Stimulated activated naive B cell treated with anti-CD40 and anti-IgM and Interleukin-4, amounts not matched to agents 10 μg/mL and 1 μg/mL and 100 μg/mL, for 72 hours (primary cell): ENCODE measurements at regions not wholly inside any gene's neighbourhood (a gene's known extent, or its start where the extent isn't known, plus 50 kb on each side); places are given as distances from the start of the nearest gene placed in this dataset.

ENCODE experiments used
- ATAC-seq, 2 donors: fragments of 150-1000 bp; cut with Tn5 transposase; replicated peaks; 2 replicates each; pipeline ENCODE4 v1.10.0; 2021; ENCODE audit warnings: moderate library complexity in 1 of 2
- DNase-seq: peaks from one replicate; pipeline ENCODE4 v3.0.0; 2021
- H3K27ac Mint-ChIP-seq: one replicate; pipeline ENCODE4 v1.8.0; 2022; ENCODE audit warnings: mild to moderate bottlenecking, mixed read lengths
- H3K27me3 Mint-ChIP-seq, 2 donors: one replicate each; pipeline ENCODE4 v1.8.0; 2022; ENCODE audit warnings: mixed read lengths in 2 of 2
- H3K36me3 Mint-ChIP-seq, 2 donors: one replicate each; pipeline ENCODE4 v1.8.0; 2022; ENCODE audit warnings: mixed read lengths in 2 of 2, mild to moderate bottlenecking in 1 of 2
- H3K4me1 Mint-ChIP-seq, 2 donors: one replicate each; pipeline ENCODE4 v1.8.0; 2022; ENCODE audit warnings: mixed read lengths in 2 of 2, mild to moderate bottlenecking in 1 of 2
- H3K4me3 Mint-ChIP-seq, 2 donors: one replicate each; pipeline ENCODE4 v1.8.0; 2022; ENCODE audit warnings: mild to moderate bottlenecking in 2 of 2, mixed read lengths in 2 of 2, moderate library complexity in 1 of 2
- H3K9me3 Mint-ChIP-seq, 2 donors: one replicate each; pipeline ENCODE4 v1.8.0; 2022; ENCODE audit warnings: mixed read lengths in 2 of 2, mild to moderate bottlenecking in 1 of 2

DNA sequence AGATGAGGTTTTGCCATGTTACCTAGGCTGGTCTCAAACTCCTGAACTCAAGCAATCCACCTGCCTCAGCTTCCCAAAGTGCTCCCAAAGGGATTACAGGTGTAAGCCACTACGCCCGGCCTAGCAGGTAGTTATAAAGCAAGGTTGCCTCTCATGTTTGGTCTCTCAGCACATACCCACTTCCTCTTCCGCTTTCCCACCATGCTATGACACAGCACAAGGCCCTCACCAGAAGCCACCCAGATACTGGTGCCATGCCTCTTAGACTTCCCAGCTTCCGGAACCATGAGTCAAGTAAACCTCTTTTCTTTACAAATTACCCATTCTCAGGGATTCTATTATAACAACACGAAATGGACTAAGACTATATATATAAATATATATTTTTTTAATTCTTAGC lies 143.6 kb downstream of the COPRS start:
- Mint-ChIP-seq H3K4me1 (peaks cover 1 to 7% of the 10 kb centered on the region in 2 donors), H3K9me3 (no peaks in the 10 kb centered on the region), H3K36me3 (no peaks in the 10 kb centered on the region), H3K27me3 (peaks cover 0 to 9% of the 10 kb centered on the region in 2 donors), H3K4me3 (no peak overlapping the region), H3K27ac (no peak overlapping the region)
- DNase-seq (no peak), ATAC-seq (peak; percentile 71 to 73)

DNA sequence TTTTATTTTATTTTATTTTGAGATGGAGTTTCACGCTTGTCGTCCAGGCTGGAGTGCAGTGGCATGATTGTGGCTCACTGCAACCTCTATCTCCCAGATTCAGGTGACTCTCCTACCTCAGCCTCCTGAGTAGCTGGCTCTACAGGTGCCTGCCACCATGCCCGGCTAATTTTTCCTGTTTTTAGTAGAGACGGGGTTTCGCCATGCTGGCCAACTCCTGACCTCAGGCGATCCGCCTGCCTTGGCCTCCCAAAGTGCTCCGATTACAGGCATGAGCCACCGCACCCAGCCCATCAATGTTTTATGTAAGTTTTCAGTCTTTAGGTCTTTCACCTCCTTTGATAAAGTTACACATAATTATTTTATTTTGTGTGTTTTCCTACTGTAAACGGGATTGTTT lies 154.6 kb downstream of the COPRS start:
- H3K9me3 Mint-ChIP-seq = no peaks in the 10 kb centered on the region
- ATAC-seq (no peak), DNase-seq (no peak)
- no peaks in the 10 kb centered on the region for H3K4me1 Mint-ChIP-seq
- no peaks in the 10 kb centered on the region for H3K36me3 Mint-ChIP-seq
- H3K27me3 Mint-ChIP-seq = peaks cover 12 to 15% of the 10 kb centered on the region in 2 donors
- no peak overlapping the region for H3K27ac Mint-ChIP-seq
- no peak overlapping the region for H3K4me3 Mint-ChIP-seq

DNA sequence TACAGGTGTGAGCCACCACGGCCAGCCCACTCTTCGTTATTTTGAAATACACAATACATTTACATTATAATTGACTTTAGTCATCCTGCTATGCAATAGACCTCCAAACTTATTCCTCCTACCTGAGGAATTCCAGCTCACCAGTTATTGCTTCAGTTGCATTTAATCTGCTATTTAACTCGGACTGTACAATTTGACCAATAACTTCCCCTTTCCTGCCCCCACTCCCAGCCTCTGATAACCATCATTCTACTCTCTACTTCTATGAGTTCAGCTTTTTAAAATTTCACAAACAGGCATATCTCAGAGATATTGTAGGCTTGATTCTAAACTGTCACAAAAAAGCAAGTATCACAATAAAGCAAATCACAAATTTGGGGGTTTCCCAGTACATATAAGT lies 157.0 kb downstream of the COPRS start:
- H3K4me3 Mint-ChIP-seq = no peak overlapping the region
- peaks cover 9 to 15% of the 10 kb centered on the region in 2 donors for H3K27me3 Mint-ChIP-seq
- no peaks in the 10 kb centered on the region for H3K4me1 Mint-ChIP-seq
- ATAC-seq (no peak), DNase-seq (no peak)
- H3K36me3 Mint-ChIP-seq = no peaks in the 10 kb centered on the region
- H3K27ac Mint-ChIP-seq = no peak overlapping the region
- H3K9me3 Mint-ChIP-seq = no peaks in the 10 kb centered on the region

DNA sequence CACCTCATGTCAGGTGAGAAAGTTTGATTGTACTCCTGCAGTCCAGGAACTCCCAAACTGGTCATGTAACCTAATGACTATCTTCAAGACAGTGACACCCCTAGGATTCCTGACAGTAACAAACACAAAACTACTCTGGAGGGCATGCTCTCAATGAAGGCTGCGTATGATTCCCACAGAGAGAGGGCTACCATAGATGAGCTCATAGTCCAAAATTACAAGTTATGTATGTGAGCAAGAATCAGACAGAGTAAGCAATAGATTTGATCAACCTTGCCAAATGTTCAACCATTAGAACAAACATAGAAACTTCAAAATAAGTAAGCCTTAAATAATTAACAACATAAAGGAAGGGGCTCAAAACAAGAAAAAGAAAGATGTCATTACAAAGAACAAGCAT lies 158.1 kb downstream of the COPRS start:
- ATAC-seq (no peak), DNase-seq (no peak)
- Mint-ChIP-seq H3K9me3 (no peaks in the 10 kb centered on the region), H3K4me3 (no peak overlapping the region), H3K27ac (no peak overlapping the region), H3K27me3 (peaks cover 9 to 15% of the 10 kb centered on the region in 2 donors), H3K4me1 (no peaks in the 10 kb centered on the region), H3K36me3 (no peaks in the 10 kb centered on the region)

DNA sequence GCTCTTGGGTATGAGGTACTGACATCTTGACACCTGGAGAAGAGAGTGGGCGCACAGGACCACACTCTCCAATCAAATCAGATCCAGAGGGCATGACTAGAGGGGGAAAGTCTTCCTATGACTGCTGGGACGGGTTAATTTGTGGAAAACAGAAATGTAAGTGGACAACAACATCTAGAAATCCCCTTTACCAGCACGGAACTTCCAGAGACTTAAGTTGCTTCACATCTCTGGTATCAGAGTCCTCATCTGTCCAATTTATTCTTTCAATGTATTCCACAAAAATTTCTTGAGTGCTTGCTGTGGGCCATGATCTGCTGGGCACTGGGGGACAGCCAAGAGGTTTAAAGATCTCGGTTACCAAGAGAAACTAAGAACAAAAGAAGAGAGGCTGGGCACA lies 159.2 kb downstream of the COPRS start:
- H3K27me3 Mint-ChIP-seq = peaks cover 9 to 15% of the 10 kb centered on the region in 2 donors
- H3K9me3 Mint-ChIP-seq = no peaks in the 10 kb centered on the region
- no peak overlapping the region for H3K27ac Mint-ChIP-seq
- no peaks in the 10 kb centered on the region for H3K36me3 Mint-ChIP-seq
- DNase-seq (no peak), ATAC-seq (no peak)
- H3K4me1 Mint-ChIP-seq = no peaks in the 10 kb centered on the region
- H3K4me3 Mint-ChIP-seq = no peak overlapping the region

DNA sequence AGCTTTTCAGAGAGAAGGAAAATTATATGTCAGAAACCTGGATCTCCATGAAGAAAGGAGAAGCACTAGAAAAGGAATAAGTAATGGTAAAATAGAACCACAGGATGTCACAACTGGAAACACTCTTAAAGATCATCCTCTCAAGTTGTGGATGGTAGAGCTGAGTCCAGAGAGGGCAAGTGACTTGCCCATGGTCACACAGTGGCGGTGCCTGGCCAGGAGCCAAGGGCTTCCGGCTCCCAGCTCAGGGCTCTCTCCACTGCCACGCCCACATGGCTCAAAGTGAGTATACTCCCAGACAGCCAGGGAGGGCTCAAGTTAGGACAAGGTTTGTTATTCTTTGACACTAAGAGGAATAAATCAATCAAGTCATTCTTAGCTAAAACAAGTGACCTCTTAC lies 159.8 kb downstream of the COPRS start:
- no peaks in the 10 kb centered on the region for H3K9me3 Mint-ChIP-seq
- no peak overlapping the region for H3K27ac Mint-ChIP-seq
- peaks cover 9 to 15% of the 10 kb centered on the region in 2 donors for H3K27me3 Mint-ChIP-seq
- ATAC-seq (no peak), DNase-seq (no peak)
- H3K36me3 Mint-ChIP-seq = no peaks in the 10 kb centered on the region
- no peaks in the 10 kb centered on the region for H3K4me1 Mint-ChIP-seq
- H3K4me3 Mint-ChIP-seq = no peak overlapping the region

DNA sequence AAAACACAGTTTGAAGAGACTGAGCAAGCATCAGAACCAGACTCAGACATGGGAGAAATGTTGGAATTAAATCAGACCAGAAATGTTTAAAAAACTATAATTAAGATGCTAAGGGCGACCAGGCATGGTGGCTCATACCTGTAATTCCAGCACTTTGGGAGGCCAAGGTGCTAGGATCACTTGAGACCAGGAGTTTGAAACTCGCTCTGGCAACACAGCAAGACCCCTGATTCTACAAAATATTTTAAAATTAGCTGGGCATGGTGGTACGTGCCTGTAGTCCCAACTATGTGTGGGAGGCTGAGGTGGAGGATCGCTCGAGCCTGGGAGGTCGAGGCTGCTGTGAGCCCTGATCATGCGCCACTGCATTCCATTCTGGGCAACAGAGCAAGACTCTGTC lies 160.3 kb downstream of the COPRS start:
- DNase-seq = no peak
- H3K36me3 Mint-ChIP-seq = no peaks in the 10 kb centered on the region
- no peaks in the 10 kb centered on the region for H3K9me3 Mint-ChIP-seq
- no peak overlapping the region for H3K27ac Mint-ChIP-seq
- no peak for ATAC-seq
- peaks cover 9 to 15% of the 10 kb centered on the region in 2 donors for H3K27me3 Mint-ChIP-seq
- H3K4me3 Mint-ChIP-seq = no peak overlapping the region
- no peaks in the 10 kb centered on the region for H3K4me1 Mint-ChIP-seq

DNA sequence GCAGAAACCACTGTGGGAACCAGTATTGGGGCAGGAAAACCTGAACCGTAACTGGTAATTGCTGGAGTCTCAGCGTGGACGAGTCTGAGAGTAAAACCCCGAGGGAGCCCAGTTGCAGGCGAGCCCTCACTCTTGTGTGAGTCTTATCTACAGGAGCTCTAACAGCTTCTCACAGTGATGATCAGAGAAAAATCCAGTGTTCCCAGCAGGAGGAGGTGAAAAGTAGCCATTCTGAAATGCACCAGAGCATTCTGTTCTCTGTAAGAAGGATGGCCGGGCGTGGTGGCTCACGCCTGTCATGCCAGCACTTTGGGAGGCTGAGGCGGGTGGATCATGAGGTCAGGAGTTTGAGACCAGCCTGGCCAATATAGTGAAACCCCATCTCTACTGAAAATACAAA lies 161.2 kb downstream of the COPRS start:
- Mint-ChIP-seq H3K27ac (no peak overlapping the region), H3K4me3 (no peak overlapping the region), H3K36me3 (no peaks in the 10 kb centered on the region), H3K27me3 (peaks cover 9 to 15% of the 10 kb centered on the region in 2 donors), H3K9me3 (no peaks in the 10 kb centered on the region), H3K4me1 (no peaks in the 10 kb centered on the region)
- ATAC-seq (no peak), DNase-seq (no peak)

DNA sequence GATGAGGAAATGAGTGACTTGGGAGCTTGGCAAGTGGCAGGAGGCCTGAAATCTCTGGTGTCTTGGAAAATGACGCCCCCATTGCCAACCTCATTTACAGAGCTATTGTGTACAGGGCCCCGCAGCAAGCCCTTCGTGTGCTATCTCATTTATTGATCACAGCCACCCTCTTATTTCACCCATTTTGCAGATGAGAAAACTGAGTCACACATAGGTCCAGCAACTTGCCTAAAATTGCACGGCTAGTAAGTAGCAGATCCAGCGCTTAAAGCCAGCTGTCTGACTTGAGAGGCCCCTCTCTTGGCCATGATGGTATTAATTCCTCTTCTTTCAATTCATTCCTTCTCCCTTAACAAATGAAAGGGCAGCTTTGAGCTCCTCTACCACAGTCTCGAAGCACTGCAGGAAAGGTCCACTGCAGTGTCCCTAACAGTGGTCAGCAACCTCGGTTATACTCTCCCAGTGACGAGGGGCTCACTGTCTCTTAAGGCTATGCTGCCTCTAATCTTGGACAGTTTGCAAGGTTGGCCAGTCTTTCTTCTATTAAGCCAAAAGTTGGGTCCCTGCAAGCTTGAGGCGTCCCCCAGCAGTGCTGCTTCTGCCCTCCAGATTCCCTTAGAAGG lies 162.2 kb downstream of the COPRS start:
- no peak for ATAC-seq
- H3K4me1 Mint-ChIP-seq = no peaks in the 10 kb centered on the region
- no peak overlapping the region for H3K4me3 Mint-ChIP-seq
- H3K9me3 Mint-ChIP-seq = no peaks in the 10 kb centered on the region
- H3K27ac Mint-ChIP-seq = no peak overlapping the region
- peaks cover 4 to 9% of the 10 kb centered on the region in 2 donors for H3K27me3 Mint-ChIP-seq
- DNase-seq = no peak
- H3K36me3 Mint-ChIP-seq = no peaks in the 10 kb centered on the region

DNA sequence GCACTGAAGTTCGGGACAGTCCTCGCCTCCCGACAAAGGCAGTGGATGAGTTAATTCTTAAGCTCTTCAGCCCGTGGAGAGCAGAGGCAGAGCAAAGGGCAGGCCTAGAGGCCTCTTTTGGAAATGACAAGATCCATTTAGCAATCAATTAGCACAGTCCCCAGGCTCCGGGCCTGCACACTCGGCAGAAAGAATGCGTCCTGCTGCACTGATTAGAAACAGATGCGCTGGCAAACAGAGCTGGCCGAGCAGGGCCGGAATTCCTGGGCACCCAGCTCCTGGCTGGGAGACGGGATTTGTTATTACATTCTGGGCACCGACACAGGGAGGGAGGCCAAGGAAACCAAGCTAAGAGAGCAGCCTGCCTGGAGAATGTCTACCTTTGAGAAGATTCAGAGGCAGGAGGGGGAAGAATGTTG lies 162.9 kb downstream of the COPRS start:
- ATAC-seq = no peak
- peaks cover 4 to 7% of the 10 kb centered on the region in 2 donors for H3K27me3 Mint-ChIP-seq
- no peaks in the 10 kb centered on the region for H3K36me3 Mint-ChIP-seq
- H3K4me1 Mint-ChIP-seq = no peaks in the 10 kb centered on the region
- H3K4me3 Mint-ChIP-seq = no peak overlapping the region
- no peak overlapping the region for H3K27ac Mint-ChIP-seq
- DNase-seq = no peak
- no peaks in the 10 kb centered on the region for H3K9me3 Mint-ChIP-seq

DNA sequence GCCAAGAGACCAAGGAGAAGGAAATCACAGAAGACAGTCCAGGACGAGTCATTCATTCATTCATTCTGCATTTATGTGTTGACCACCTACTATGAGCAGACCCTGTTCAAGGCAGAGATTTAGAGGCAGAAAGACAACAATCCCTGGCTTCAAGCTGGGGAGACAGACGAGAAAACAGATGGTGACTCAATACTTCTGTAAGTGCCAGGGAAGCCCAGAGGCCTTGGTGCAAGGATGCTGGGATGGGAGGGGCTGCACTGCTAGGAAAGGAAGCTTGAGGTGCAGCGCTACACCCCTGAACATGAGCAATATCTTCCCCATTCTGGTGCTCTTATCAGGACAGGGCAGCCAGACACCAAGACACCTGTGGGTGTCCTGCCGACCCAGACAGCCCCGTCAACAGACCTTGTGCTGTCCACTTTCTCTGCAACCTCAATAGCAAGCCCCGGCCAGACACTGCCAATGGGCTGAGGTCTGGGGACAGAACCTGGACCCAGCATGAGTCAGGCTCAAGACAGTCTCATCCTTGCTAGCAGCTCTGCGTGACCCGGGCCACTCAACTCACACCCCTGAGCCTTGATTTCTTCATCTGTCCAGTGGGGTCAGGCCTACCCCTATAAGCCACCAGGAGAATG lies 163.5 kb downstream of the COPRS start:
- Mint-ChIP-seq H3K27me3 (peaks cover 1 to 4% of the 10 kb centered on the region in 2 donors), H3K27ac (no peak overlapping the region), H3K4me1 (no peaks in the 10 kb centered on the region), H3K4me3 (no peak overlapping the region), H3K9me3 (no peaks in the 10 kb centered on the region), H3K36me3 (no peaks in the 10 kb centered on the region)
- DNase-seq (no peak), ATAC-seq (no peak)

DNA sequence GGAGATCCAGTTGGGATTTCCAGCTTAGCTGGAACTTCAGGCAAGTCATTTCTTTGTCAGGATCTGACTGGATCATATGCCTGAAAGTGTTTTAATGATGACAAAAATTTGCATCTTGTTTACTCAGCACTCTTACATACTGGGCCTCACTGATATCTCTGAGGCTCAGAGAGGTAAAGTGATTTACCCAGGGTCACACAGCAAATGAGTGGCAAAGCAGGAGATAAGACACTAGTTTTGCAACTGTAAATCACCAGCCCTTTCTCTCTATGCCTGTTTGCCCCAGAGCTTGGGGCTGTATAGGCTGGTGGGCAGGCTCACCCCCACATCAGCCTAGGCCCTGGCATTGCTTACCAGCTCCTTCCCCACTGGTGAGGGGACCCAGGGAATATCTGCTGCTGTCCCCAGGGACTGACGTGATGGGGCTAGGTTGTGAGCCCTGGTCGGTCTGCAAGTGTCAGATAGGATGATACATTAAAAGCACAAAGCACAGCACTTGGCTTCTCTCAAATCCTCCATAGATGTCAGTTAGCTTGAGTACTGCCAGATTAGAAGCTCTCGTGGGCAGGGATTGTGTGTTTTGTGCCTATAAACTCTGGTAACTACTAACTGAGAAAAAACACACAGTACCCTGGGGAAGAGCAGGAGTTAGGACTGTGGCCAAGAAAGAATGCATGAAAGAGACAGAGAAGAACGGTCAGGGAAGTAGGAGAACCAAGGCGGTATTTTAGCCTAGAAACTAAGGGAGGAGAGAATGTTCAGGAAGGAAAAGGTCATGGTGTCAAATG lies 165.4 kb downstream of the COPRS start:
- Mint-ChIP-seq H3K27ac (no peak overlapping the region), H3K27me3 (no peaks in the 10 kb centered on the region), H3K9me3 (no peaks in the 10 kb centered on the region), H3K4me1 (no peaks in the 10 kb centered on the region), H3K36me3 (no peaks in the 10 kb centered on the region), H3K4me3 (no peak overlapping the region)
- no peak for ATAC-seq
- no peak for DNase-seq

DNA sequence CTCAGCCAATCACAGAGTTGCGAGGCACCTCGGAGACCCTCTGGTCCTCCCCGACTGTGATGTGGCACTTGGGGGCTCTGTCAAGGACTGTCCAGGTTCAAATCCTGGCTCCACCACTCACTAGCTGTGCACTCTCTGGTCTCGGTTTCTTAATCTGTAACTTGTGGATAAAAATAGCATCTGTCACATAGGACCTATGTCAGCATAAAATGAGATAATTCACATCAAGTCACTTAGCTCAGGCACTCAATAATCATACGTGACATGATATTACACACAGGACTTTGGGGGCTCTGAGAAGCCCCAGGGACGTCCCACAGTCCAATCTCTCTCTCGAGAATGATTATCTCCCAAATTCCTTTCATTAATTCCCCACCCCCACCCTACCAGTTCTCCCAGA lies 166.4 kb downstream of the COPRS start:
- no peaks in the 10 kb centered on the region for H3K27me3 Mint-ChIP-seq
- H3K4me1 Mint-ChIP-seq = no peaks in the 10 kb centered on the region
- H3K9me3 Mint-ChIP-seq = no peaks in the 10 kb centered on the region
- no peak overlapping the region for H3K27ac Mint-ChIP-seq
- DNase-seq (no peak), ATAC-seq (no peak)
- H3K36me3 Mint-ChIP-seq = no peaks in the 10 kb centered on the region
- H3K4me3 Mint-ChIP-seq = no peak overlapping the region

DNA sequence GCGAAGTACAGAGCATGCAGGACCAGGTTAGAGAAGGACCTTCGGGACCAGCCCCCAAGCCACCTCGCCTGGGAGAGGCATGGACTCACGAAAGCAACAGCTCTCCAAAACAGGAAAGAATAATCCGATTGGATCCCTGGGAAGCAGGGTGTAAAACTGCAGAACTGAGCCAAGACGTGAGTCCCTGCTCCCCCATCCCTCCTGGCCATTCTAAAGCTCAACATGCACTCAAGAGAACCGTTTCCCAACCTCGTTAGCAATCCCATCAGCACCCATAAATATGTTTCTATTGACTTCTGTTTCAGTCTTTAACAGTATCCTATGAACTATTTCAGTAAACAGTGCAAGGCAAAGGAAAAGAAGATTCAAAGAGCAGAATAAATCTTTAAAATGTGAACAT lies 167.0 kb downstream of the COPRS start:
- no peaks in the 10 kb centered on the region for H3K4me1 Mint-ChIP-seq
- no peaks in the 10 kb centered on the region for H3K9me3 Mint-ChIP-seq
- no peaks in the 10 kb centered on the region for H3K36me3 Mint-ChIP-seq
- H3K4me3 Mint-ChIP-seq = no peak overlapping the region
- H3K27me3 Mint-ChIP-seq = no peaks in the 10 kb centered on the region
- DNase-seq (no peak), ATAC-seq (no peak)
- H3K27ac Mint-ChIP-seq = no peak overlapping the region
